HEK293T (cell line): ENCODE measurements at regions not wholly inside any gene's neighbourhood (a gene's known extent, or its start where the extent isn't known, plus 50 kb on each side); places are given as distances from the start of the nearest gene placed in this dataset.

Source experiments
- CTCF ChIA-PET: fragments of 350-600 bp; formaldehyde crosslinking; extraction: SDS; loops from one replicate; lab custom pipeline; 2021; ENCODE audit warnings: antibody characterized with exemption, inconsistent platforms; lab: Yijun Ruan, JAX
- POLR2A ChIA-PET: fragments of 350-600 bp; formaldehyde crosslinking; extraction: SDS; loops from one replicate; lab custom pipeline; 2020; ENCODE audit warnings: antibody characterized with exemption, inconsistent platforms; lab: Yijun Ruan, JAX
- DNase-seq: peaks from one replicate; pipeline ENCODE4 v3.0.0; 2012; ENCODE audit warnings: mixed read lengths; ENCODE audit errors: extremely low spot score
- ARNT ChIP-seq: fragments of 450-650 bp; IDR thresholded peaks from 2 replicates; pipeline ENCODE4 v1.6.1; 2017; ENCODE audit warnings: mild to moderate bottlenecking
- BHLHE40 ChIP-seq: fragments of 450-650 bp; IDR thresholded peaks from 2 replicates; pipeline ENCODE4 v1.6.1; 2016; ENCODE audit warnings: mild to moderate bottlenecking, moderate library complexity, borderline replicate concordance
- CTBP1 ChIP-seq: fragments of 450-650 bp; IDR thresholded peaks from 2 replicates; pipeline ENCODE4 v1.6.1; 2016; ENCODE audit warnings: borderline replicate concordance
- ELF4 ChIP-seq: fragments of 450-650 bp; IDR thresholded peaks from 2 replicates; pipeline ENCODE4 v1.6.1; 2017; ENCODE audit warnings: antibody characterized with exemption
- FOXA1 ChIP-seq: fragments of 450-650 bp; IDR thresholded peaks from 2 replicates; pipeline ENCODE4 v1.6.1; 2016; ENCODE audit warnings: mild to moderate bottlenecking
- FOXK2 ChIP-seq: fragments of 450-650 bp; IDR thresholded peaks from 2 replicates; pipeline ENCODE4 v1.6.1; 2016; ENCODE audit warnings: mild to moderate bottlenecking
- FOXM1 ChIP-seq: fragments of 450-650 bp; IDR thresholded peaks from 2 replicates; pipeline ENCODE4 v1.6.1; 2017; ENCODE audit warnings: mild to moderate bottlenecking, borderline replicate concordance
- HDGF ChIP-seq: fragments of 450-650 bp; IDR thresholded peaks from 2 replicates; pipeline ENCODE4 v1.6.1; 2017; ENCODE audit warnings: antibody characterized with exemption, borderline replicate concordance
- L3MBTL2 ChIP-seq: fragments of 450-650 bp; conservative IDR thresholded peaks from 2 replicates; pipeline ENCODE4 v1.6.1; 2016; ENCODE audit warnings: mild to moderate bottlenecking
- LEF1 ChIP-seq: fragments of 450-650 bp; IDR thresholded peaks from 2 replicates; pipeline ENCODE4 v1.6.1; 2017; ENCODE audit warnings: mild to moderate bottlenecking, borderline replicate concordance
- NFRKB ChIP-seq: fragments of 450-650 bp; IDR thresholded peaks from 2 replicates; pipeline ENCODE4 v1.6.1; 2016; ENCODE audit warnings: mild to moderate bottlenecking, moderate library complexity
- PKNOX1 ChIP-seq: fragments of 450-650 bp; IDR thresholded peaks from 2 replicates; pipeline ENCODE4 v1.6.1; 2016
- SP1 ChIP-seq: fragments of 450-650 bp; IDR thresholded peaks from 2 replicates; pipeline ENCODE4 v1.6.1; 2017
- SUZ12 ChIP-seq: fragments of 450-650 bp; IDR thresholded peaks from 2 replicates; pipeline ENCODE4 v1.6.1; 2016; ENCODE audit warnings: mild to moderate bottlenecking
- TARDBP ChIP-seq: fragments of 450-650 bp; IDR thresholded peaks from 2 replicates; pipeline ENCODE4 v1.6.1; 2016
- ZNF384 ChIP-seq: fragments of 450-650 bp; IDR thresholded peaks from 2 replicates; pipeline ENCODE4 v1.6.1; 2016

- TF ChIP-seq NFRKB (no peak), PKNOX1 (no peak), BHLHE40 (no peak), CTBP1 (no peak), SUZ12 (no peak), FOXK2 (no peak), ZNF384 (no peak), L3MBTL2 (no peak), ELF4 (no peak), ARNT (no peak), FOXM1 (no peak)
- ChIA-PET POLR2A (no interaction called here), CTCF (interaction anchor here (0.9 kb wide), 1 partner anchor 9 kb away, joined by 4 read pairs; no protein-coding TSS in a partner anchor)
- no peak for DNase-seq
Observed at GRCh38 chr18:42606886-42607495, 508.5 kb downstream of the RIT2 start.

DNA sequence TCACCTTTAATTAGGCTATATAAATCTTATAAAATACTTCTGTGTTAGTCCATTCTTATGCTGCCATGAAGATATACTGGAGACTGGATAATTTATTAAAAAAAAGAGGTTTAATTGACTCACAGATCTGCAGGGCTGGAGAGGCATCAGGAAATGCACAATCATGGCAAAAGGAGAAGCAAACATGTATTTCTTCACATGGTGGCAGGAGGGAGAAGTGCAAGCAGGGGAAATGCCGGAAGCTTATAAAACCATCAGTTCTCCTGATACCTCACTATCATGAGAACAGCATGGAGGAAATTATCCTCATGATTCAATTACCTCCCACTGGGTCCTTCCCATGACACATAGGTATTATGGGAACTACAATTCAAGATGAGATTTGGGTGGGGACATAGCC lies 504.4 kb downstream of the RIT2 start:
- DNase-seq = no peak
- ChIA-PET CTCF (no interaction called here), POLR2A (no interaction called here)
- TF ChIP-seq SP1 = no peak
- TF ChIP-seq HDGF = no peak

- POLR2A ChIA-PET = no interaction called here
- no peak for DNase-seq
- CTCF ChIA-PET = no interaction called here
- TF ChIP-seq ELF4 = no peak
- TF ChIP-seq BHLHE40 = no peak
- TF ChIP-seq HDGF = no peak
- TF ChIP-seq PKNOX1 = no peak
Observed at GRCh38 chr18:42614619-42615293, 500.7 kb downstream of the RIT2 start.

DNA sequence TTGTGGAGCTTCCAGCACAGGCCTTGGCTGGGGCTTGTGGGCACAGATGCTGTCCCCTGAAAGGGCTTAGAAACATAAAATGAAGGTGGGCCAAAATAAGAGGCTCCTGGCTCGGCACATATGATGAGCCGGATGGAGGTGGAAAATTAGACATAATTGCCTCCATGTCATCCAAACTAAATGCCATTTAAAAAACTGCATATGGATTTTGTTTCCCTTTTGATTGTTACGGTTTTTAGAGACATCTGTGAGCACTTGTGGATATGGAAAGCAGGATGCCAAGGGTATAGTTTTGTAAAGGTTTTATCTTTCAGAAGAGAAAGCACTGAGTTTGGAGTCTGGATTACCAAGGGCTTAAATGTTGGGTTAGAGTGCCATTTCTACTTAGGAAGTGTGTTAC lies 498.3 kb downstream of the RIT2 start:
- TF ChIP-seq PKNOX1 = no peak
- ChIA-PET POLR2A (no interaction called here), CTCF (no interaction called here)
- no peak for DNase-seq

GRCh38 chr18:42619771-42620170 lies 495.7 kb downstream of the RIT2 start:
- ChIA-PET POLR2A (no interaction called here), CTCF (no interaction called here)
- TF ChIP-seq SUZ12 (no peak), PKNOX1 (no peak), HDGF (no peak), L3MBTL2 (no peak), LEF1 (no peak), ELF4 (no peak), CTBP1 (no peak), BHLHE40 (no peak), TARDBP (no peak), SP1 (no peak), FOXA1 (no peak), FOXK2 (no peak), ZNF384 (no peak), FOXM1 (no peak)
- DNase-seq = no peak

- DNase-seq = no peak
- ChIA-PET CTCF (no interaction called here), POLR2A (no interaction called here)
- TF ChIP-seq ZNF384 (no peak), ELF4 (no peak), L3MBTL2 (no peak), CTBP1 (no peak), HDGF (no peak), NFRKB (no peak)
Observed at GRCh38 chr18:42620657-42621056, 494.8 kb downstream of the RIT2 start.

- ChIA-PET CTCF (no interaction called here), POLR2A (no interaction called here)
- no peak for DNase-seq
- TF ChIP-seq PKNOX1 = no peak
Observed at GRCh38 chr18:42623935-42624334, 491.6 kb downstream of the RIT2 start.
